ENCODE measurements at regions not wholly inside any gene's neighbourhood (a gene's known extent, or its start where the extent isn't known, plus 50 kb on each side); places are given as distances from the start of the nearest gene placed in this dataset.

- intact Hi-C loops (cut with micrococcal nuclease; ENCODE audit: unreplicated experiment): no loop called here
Measured at GRCh38 chr15:69548395-69549180, 96.0 kb downstream of the RPLP1 start.

GRCh38 chr15:69551391-69552056 lies 98.9 kb downstream of the RPLP1 start:
- POLR2A ChIA-PET (ENCODE audit: unreplicated experiment): no interaction called here
- no TSS peak for BruUV-seq (replicated peaks)
- H4K20me1 ChIP-seq (ENCODE audit: insufficient read depth): no peaks in the 10 kb centered on the region

More at GRCh38 chr15:69548395-69549180, 96.0 kb downstream of the RPLP1 start:
- CTCF ChIA-PET: no interaction called here
- POLR2A ChIA-PET (ENCODE audit: unreplicated experiment): interaction anchor here (0.7 kb wide), 1 partner anchor 64 kb away, joined by 4 read pairs; no protein-coding TSS in a partner anchor
- H3K27ac ChIP-seq: no peak overlapping the region
- TF ChIP-seq EZH2 (IDR thresholded peaks at IDR 0.05; ENCODE audit: low read depth) (no peak), CTCF (conservative IDR thresholded peaks at IDR 0.05) (no peak)
- H3F3A ChIP-seq (ENCODE audit: insufficient read depth, low read depth): 0 out of 2 replicates have a peak, but pooled peaks cover under 1% of the 10 kb centered on the region
- H4K20me1 ChIP-seq (ENCODE audit: insufficient read depth): no peaks in the 10 kb centered on the region
- H2AFZ ChIP-seq: no peak overlapping the region
- no peak for DNase-seq
- H3K27me3 ChIP-seq (ENCODE audit: insufficient read depth, low read depth): no peaks in the 10 kb centered on the region
- BruUV-seq (replicated peaks): no TSS peak
- peaks cover 9% of the 10 kb centered on the region for H3K9me3 ChIP-seq (ENCODE audit: insufficient read depth, low read depth)
- no peaks in the 10 kb centered on the region for H3K79me2 ChIP-seq (ENCODE audit: low read depth)
- no peak overlapping the region for H3K4me3 ChIP-seq
- no peaks in the 10 kb centered on the region for H3K36me3 ChIP-seq (ENCODE audit: low read depth)
- H3K9me2 ChIP-seq (ENCODE audit: insufficient read depth): no peaks in the 10 kb centered on the region
- peaks cover 2% of the 10 kb centered on the region for H3K4me1 ChIP-seq (replicated peaks; ENCODE audit: insufficient read depth)
- no peak overlapping the region for H3K4me2 ChIP-seq

More at GRCh38 chr15:69551391-69552056, 98.9 kb downstream of the RPLP1 start:
- H3K27me3 ChIP-seq (ENCODE audit: insufficient read depth, low read depth): no peaks in the 10 kb centered on the region
- H3K9me2 ChIP-seq (ENCODE audit: insufficient read depth): no peaks in the 10 kb centered on the region
- peaks cover 29% of the 10 kb centered on the region for H3K4me1 ChIP-seq (replicated peaks; ENCODE audit: insufficient read depth)
- peaks cover 9% of the 10 kb centered on the region for H3K9me3 ChIP-seq (ENCODE audit: insufficient read depth, low read depth)
- no peak overlapping the region for H2AFZ ChIP-seq
- DNase-seq: peak; percentile 26 to 60
- H3F3A ChIP-seq (ENCODE audit: insufficient read depth, low read depth): peaks cover 18% of the 10 kb centered on the region
- CTCF ChIA-PET: no interaction called here
- no peak overlapping the region for H3K4me2 ChIP-seq
- no peak overlapping the region for H3K27ac ChIP-seq
- no peaks in the 10 kb centered on the region for H3K36me3 ChIP-seq (ENCODE audit: low read depth)
- H3K79me2 ChIP-seq (ENCODE audit: low read depth): no peaks in the 10 kb centered on the region
- no peak overlapping the region for H3K4me3 ChIP-seq
- intact Hi-C loops (cut with micrococcal nuclease; ENCODE audit: unreplicated experiment): no loop called here
- no peak for TF ChIP-seq EZH2 (IDR thresholded peaks at IDR 0.05; ENCODE audit: low read depth)
- TF ChIP-seq CTCF (conservative IDR thresholded peaks at IDR 0.05): no peak

All from PC-9 (cell line).